ENCODE measurements at regions not wholly inside any gene's neighbourhood (a gene's known extent, or its start where the extent isn't known, plus 50 kb on each side); places are given as distances from the start of the nearest gene placed in this dataset.

DNA sequence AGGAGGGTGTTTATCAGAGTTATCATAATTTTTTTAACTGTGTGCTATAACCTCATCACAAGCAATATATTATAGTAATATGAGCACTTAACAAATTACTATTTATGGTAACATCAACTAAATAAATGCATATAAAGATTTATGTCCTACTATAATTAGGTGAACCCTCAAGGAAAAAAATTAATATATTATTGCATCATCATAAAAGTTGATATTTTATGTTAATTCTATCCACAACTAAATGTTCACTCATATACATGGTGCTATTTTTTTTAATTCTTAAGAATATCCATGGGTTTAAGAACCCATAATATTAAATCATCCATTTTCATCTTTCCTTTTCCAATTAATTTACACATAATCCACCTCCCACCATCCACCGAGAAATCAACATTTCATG lies 506.0 kb upstream of the USP15 start:
- TF ChIP-seq, protein P1, sequence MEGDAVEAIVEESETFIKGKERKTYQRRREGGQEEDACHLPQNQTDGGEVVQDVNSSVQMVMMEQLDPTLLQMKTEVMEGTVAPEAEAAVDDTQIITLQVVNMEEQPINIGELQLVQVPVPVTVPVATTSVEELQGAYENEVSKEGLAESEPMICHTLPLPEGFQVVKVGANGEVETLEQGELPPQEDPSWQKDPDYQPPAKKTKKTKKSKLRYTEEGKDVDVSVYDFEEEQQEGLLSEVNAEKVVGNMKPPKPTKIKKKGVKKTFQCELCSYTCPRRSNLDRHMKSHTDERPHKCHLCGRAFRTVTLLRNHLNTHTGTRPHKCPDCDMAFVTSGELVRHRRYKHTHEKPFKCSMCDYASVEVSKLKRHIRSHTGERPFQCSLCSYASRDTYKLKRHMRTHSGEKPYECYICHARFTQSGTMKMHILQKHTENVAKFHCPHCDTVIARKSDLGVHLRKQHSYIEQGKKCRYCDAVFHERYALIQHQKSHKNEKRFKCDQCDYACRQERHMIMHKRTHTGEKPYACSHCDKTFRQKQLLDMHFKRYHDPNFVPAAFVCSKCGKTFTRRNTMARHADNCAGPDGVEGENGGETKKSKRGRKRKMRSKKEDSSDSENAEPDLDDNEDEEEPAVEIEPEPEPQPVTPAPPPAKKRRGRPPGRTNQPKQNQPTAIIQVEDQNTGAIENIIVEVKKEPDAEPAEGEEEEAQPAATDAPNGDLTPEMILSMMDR (IDR thresholded peaks at IDR 0.05) = no peak
- TF ChIP-seq POLR2A (IDR thresholded peaks at IDR 0.05) = no peak
